ENCODE measurements at regions not wholly inside any gene's neighbourhood (a gene's known extent, or its start where the extent isn't known, plus 50 kb on each side); places are given as distances from the start of the nearest gene placed in this dataset.

DNA sequence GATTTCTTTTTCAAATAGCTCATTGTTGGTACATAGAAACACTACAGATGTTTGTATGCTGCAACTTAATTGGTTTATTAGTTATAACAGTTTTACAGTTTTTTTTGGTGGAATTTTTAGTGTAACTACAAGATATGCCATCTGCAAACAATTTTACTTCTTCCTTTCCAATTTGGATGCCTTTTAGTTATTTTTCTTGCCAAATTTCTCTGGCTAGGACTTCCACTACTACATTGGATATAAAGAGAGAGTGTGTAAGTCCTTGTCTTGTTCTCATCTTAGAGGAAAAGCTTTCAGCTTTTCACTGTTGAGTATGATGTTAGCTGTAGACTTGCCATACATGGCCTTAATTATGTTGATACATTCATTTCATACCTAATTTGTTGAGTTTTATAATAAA lies 143.6 kb upstream of the EOMES start:
- TF ChIP-seq, protein P1, sequence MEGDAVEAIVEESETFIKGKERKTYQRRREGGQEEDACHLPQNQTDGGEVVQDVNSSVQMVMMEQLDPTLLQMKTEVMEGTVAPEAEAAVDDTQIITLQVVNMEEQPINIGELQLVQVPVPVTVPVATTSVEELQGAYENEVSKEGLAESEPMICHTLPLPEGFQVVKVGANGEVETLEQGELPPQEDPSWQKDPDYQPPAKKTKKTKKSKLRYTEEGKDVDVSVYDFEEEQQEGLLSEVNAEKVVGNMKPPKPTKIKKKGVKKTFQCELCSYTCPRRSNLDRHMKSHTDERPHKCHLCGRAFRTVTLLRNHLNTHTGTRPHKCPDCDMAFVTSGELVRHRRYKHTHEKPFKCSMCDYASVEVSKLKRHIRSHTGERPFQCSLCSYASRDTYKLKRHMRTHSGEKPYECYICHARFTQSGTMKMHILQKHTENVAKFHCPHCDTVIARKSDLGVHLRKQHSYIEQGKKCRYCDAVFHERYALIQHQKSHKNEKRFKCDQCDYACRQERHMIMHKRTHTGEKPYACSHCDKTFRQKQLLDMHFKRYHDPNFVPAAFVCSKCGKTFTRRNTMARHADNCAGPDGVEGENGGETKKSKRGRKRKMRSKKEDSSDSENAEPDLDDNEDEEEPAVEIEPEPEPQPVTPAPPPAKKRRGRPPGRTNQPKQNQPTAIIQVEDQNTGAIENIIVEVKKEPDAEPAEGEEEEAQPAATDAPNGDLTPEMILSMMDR (IDR thresholded peaks at IDR 0.05) = no peak
- TF ChIP-seq POLR2A (IDR thresholded peaks at IDR 0.05) = no peak
